ENCODE measurements at regions not wholly inside any gene's neighbourhood (a gene's known extent, or its start where the extent isn't known, plus 50 kb on each side); places are given as distances from the start of the nearest gene placed in this dataset.

- intact Hi-C loops (cut with DNase I), result no loop called here
- no peak for ATAC-seq
- DNase-seq, result no peak
- Histone ChIP-seq H3K36me3 (replicated peaks in 1 of 2; ENCODE audit: insufficient read depth in 1 of 2, low read depth in 2 of 2) (no peaks in the 10 kb centered on the region), H3K27me3 (no peaks in the 10 kb centered on the region), H3K9me3 (no peaks in the 10 kb centered on the region), H3K4me3 (no peak overlapping the region), H3K4me1 (peaks cover 22% of the 10 kb centered on the region), H3K27ac (peak overlapping the region; percentile 50 to 69 (median 58))
- TF ChIP-seq POLR2A (IDR thresholded peaks at IDR 0.05) (no peak), CTCF (IDR thresholded peaks at IDR 0.05) (no peak)
- 89 to 92% methylated on average over 3 of the region's 3 CpGs for WGBS, 2 donors
Measured at GRCh38 chr2:43087413-43087812, 139.0 kb downstream of the ZFP36L2 start.

GRCh38 chr2:43086451-43087221 lies 139.8 kb downstream of the ZFP36L2 start:
- Histone ChIP-seq H3K27ac (peak overlapping the region; percentile 50 to 69 (median 58)), H3K36me3 (replicated peaks in 1 of 2; ENCODE audit: insufficient read depth in 1 of 2, low read depth in 2 of 2) (no peaks in the 10 kb centered on the region), H3K4me1 (peaks cover 29% of the 10 kb centered on the region), H3K9me3 (no peaks in the 10 kb centered on the region), H3K4me3 (no peak overlapping the region), H3K27me3 (no peaks in the 10 kb centered on the region)
- TF ChIP-seq POLR2A (IDR thresholded peaks at IDR 0.05) (peak in 1 of 3 donors; percentile 14), CTCF (IDR thresholded peaks at IDR 0.05) (no peak)
- DNase-seq, result peak in 2 of 4 donors; percentile 51 to 68
- intact Hi-C loops (cut with DNase I), result no loop called here
- 69 to 75% methylated on average over 14 of the region's 14 CpGs for WGBS, 2 donors
- ATAC-seq, result peak; percentile 76

- no peaks in the 10 kb centered on the region for H3K27me3 ChIP-seq
- H3K4me3 ChIP-seq, result no peak overlapping the region
- 80 to 86% methylated on average over 8 of the region's 8 CpGs for WGBS, 2 donors
- peaks cover 29% of the 10 kb centered on the region for H3K4me1 ChIP-seq
- TF ChIP-seq CTCF (IDR thresholded peaks at IDR 0.05) (no peak), POLR2A (IDR thresholded peaks at IDR 0.05) (no peak)
- H3K27ac ChIP-seq, result peak overlapping the region in 3 of 4 donors; percentile 44 to 69 (median 46)
- DNase-seq (no peak), ATAC-seq (no peak)
- no peaks in the 10 kb centered on the region for H3K9me3 ChIP-seq
- no peaks in the 10 kb centered on the region for H3K36me3 ChIP-seq (replicated peaks in 1 of 2; ENCODE audit: insufficient read depth in 1 of 2, low read depth in 2 of 2)
- intact Hi-C loops (cut with DNase I), result no loop called here
Measured at GRCh38 chr2:43085929-43086328, 140.5 kb downstream of the ZFP36L2 start.

- Histone ChIP-seq H3K4me3 (no peak overlapping the region), H3K4me1 (peaks cover 29% of the 10 kb centered on the region), H3K27me3 (no peaks in the 10 kb centered on the region), H3K36me3 (replicated peaks in 1 of 2; ENCODE audit: insufficient read depth in 1 of 2, low read depth in 2 of 2) (no peaks in the 10 kb centered on the region), H3K9me3 (no peaks in the 10 kb centered on the region), H3K27ac (peak overlapping the region in 3 of 4 donors; percentile 44 to 69 (median 46))
- intact Hi-C loops (cut with DNase I), result no loop called here
- ATAC-seq (no peak), DNase-seq (no peak)
- TF ChIP-seq POLR2A (IDR thresholded peaks at IDR 0.05) (no peak), CTCF (IDR thresholded peaks at IDR 0.05) (no peak)
- 90 to 96% methylated on average over 11 of the region's 11 CpGs for WGBS, 2 donors
Measured at GRCh38 chr2:43085505-43085904, 140.9 kb downstream of the ZFP36L2 start.

- no peaks in the 10 kb centered on the region for H3K9me3 ChIP-seq
- intact Hi-C loops (cut with DNase I), result no loop called here
- no peak overlapping the region for H3K4me3 ChIP-seq
- no peaks in the 10 kb centered on the region for H3K36me3 ChIP-seq (replicated peaks in 1 of 2; ENCODE audit: insufficient read depth in 1 of 2, low read depth in 2 of 2)
- H3K27ac ChIP-seq, result peak overlapping the region in 3 of 4 donors; percentile 30 to 69 (median 44)
- TF ChIP-seq CTCF (IDR thresholded peaks at IDR 0.05) (no peak), POLR2A (IDR thresholded peaks at IDR 0.05) (no peak)
- 67 to 69% methylated on average over 8 of the region's 8 CpGs for WGBS, 2 donors
- H3K27me3 ChIP-seq, result no peaks in the 10 kb centered on the region
- DNase-seq (peak in 3 of 4 donors; percentile 42 to 56 (median 49)), ATAC-seq (no peak)
- peaks cover 29% of the 10 kb centered on the region for H3K4me1 ChIP-seq
Measured at GRCh38 chr2:43084699-43085091, 141.7 kb downstream of the ZFP36L2 start.

Measured in body of pancreas (tissue), 4 donors.